HG03135 (cell line): ENCODE measurements at regions not wholly inside any gene's neighbourhood (a gene's known extent, or its start where the extent isn't known, plus 50 kb on each side); places are given as distances from the start of the nearest gene placed in this dataset.

Source experiments
- ATAC-seq: cut with Tn5 transposase; IDR thresholded peaks from one replicate; pipeline ENCODE4 v1.9.1; 2021; ENCODE audit warnings: mild to moderate bottlenecking, moderate library complexity; ENCODE audit not compliant: unreplicated experiment

DNA sequence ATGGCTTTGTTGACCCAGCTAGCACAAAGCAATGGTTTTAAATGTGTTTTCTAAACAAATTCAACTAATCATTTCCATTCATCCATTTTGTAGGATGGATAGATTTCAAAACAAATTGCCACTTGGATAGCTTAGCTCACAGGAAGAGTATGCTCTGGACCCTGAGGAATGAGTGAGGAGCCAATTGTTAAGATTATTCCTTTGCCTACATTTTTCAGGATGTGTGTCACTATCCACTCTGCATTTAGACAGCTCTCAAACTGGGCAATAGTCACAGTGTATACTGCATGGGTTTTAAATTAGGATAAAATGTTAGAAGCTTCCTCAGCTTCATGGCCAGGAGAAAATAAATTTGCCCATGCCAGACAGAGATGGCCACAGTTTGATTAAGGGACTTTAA, 605.6 kb upstream of the TEX47 start:
- ATAC-seq = no peak

DNA sequence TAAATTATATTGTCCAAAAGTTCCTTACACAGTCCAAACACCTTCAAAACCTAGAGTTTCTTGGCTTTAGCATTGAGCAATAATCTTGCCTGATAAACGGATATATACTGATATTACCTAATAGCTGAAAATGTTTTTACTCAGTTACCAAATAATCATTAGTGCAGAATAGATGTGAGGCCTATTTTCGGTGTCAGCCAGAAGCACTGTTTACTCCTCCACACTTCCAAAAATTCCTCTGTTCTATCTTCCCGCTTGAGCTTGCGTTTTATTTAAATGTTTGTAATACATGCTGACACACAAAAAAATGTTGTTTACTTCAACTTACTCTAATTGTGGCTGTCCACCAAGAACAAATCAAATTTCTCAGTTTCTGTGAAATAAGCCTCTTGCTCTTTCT, 606.2 kb upstream of the TEX47 start:
- ATAC-seq = no peak

DNA sequence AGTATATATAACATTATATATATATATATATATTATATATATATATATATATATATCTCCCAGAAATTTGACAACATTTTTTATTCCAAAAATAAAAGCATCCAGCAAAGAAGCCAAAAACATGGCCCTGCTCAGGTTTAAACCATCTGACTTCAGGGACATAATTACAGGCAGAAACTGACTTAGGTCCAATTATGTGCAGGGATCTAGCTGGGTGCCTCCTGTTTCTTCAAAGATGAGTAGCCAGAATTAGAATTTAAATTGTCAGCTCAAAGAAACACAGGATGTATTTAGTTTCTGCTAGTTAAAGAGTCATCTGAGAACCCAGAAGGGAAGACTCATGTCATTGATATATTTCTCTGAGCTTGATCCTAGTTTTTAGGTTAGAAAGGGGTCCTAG, 656.4 kb upstream of the TEX47 start:
- no peak for ATAC-seq

GRCh38 chr7:89456556-89456955, 661.0 kb upstream of the TEX47 start:
- ATAC-seq = no peak

GRCh38 chr7:89458114-89458513, 662.6 kb upstream of the TEX47 start:
- ATAC-seq = no peak

- ATAC-seq = no peak
Measured at GRCh38 chr7:89474456-89474855, 678.9 kb upstream of the TEX47 start.

DNA sequence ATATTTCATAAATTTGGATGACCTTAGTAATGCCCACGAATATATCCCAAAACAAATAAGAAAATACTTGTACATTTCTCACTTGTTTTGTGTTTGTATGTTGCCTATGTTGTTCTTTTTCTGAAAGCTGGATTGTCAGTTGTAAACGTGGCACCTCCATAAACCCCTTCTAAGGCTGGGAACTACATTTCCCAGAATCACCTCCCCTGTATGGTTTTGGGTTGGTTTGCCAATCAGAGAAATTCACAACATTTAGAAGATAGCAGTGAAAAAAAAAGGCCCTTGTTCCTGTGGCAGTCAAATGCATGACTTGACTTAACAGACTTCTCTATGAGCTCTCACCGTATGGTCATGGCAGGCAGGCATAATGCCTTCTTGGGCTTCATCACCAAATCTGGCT, 676.3 kb upstream of the STEAP1 start:
- ATAC-seq = no peak

DNA sequence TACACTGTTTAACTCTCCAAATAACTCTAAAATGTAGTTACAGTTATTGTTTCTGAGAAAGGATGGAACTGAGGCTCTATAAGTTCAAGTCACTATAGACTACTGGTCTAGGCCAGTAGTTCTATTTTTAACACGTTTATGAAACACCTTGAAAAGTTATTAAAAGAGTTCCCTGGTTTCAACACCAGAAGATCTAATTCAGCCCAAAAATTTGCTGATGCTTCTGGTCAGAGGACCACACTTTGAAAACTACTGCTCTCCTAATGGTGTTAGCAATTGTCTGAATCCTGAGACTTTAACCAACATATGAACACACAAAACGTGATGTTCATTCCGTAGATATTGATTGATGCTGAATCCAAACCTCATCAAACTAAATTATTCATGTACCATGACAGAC, 658.6 kb upstream of the STEAP1 start:
- ATAC-seq = no peak

DNA sequence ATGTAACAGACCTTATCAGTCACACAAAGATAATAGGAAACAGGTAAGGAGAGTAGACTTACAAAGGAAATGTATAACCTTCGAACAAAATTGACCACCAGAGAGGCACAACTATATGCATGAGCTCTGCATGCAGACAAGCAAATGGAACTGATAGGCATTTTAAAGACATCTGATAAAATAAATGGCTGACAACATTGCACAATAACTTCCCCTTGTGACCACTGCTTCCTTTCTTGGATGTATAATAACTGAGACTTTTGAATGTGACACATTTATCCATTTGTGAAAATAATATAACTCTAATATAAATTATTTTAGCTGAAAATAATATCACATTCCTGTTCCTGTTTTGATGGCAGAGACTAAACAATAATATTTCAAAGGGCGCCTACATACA, 654.2 kb upstream of the STEAP1 start:
- ATAC-seq = no peak

- no peak for ATAC-seq
Measured at GRCh38 chr7:89503281-89503680, 651.0 kb upstream of the STEAP1 start.

DNA sequence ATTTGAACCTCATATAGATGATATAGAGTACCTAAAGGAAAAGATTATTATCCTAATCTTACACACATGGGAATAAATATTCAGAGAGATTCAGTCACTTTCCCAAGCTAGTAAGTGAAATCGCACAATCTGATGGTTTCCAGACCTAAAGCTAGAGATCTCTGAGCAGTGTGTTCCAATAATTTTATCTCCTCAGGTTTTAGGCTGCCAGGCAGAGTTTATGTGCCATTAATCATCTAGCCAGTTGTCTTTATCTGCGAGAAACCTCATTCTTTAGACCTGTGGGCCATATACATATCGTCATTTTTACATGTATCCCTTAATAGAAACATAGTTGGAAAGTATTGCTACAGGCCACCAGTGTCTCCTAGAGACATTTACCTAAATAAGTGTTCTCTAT, 647.2 kb upstream of the STEAP1 start:
- ATAC-seq = no peak

- no peak for ATAC-seq
Measured at GRCh38 chr7:89511900-89512299, 642.4 kb upstream of the STEAP1 start.

DNA sequence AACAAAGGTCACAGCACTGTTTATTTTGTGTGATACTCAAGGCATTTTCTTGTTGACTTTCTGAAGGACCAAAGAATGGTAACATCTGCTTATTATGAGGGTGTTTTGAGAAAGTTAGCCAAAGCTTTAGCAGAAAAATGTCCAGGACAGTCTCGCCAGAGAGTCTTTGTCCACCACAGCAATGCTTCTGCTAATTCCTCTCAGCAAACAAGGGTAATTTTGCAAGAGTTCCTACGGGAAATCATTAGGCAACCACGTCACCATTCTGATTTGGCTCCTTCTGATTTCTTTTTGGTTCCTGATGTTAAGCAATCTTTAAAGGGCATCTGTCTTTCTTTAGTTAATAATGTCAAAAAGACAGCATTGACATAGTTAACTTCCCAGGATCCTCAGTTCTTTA, 639.3 kb upstream of the STEAP1 start:
- no peak for ATAC-seq

DNA sequence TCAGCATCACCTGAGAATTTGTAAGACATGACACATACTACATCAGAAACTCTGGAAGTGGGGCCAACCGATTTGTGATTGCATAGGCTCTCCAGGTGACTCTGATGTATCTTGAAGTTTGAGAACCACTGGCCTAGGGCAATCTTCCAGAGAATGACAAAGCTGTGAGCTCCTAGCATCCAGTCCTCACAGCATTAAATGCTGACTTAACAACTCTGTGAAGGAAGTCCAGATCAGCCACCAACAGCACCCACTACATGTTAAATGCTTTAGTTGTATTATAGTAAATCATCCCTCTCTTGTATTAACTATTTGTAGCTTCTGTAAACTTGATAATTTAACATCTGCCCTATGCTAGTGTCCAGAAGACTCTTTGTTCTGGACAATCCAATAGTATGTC, 636.5 kb upstream of the STEAP1 start:
- ATAC-seq = no peak

DNA sequence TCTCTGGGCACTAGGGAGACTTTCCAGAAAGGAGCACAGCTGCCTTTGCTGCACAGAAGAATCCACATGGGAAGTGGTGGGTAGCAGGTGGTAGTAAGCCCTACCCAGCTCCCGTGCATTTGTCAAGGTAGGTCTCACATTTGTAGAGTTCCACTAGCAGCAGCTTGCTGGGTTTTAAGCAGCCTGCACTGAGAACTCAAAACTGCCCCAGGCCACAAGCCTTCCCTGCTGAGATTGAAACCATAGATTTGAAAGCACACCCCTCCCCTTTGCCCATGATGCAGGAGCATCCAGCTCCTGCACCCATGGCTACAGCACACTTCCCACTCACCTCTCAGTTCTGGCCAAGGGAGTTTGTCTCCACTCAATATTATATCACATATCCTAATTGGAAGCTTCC, 604.5 kb upstream of the STEAP1 start:
- no peak for ATAC-seq

DNA sequence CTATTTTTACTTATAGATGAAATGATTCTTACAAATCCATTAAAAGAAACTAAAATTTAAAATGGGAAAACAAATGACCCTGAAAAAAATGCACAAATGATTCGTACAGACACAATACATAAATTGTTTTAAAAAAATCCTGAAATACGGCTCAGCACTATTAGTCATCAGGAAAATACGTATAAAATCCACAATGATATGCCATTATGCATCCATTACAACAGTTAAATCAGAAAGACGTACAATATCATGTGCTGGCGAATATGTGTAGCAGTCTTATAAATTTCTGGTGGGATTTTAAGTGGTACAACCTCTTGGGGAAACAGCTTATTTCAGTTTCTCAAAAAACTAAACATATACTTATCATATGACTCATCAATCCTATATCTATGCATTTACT, 600.1 kb upstream of the STEAP1 start:
- ATAC-seq = no peak

DNA sequence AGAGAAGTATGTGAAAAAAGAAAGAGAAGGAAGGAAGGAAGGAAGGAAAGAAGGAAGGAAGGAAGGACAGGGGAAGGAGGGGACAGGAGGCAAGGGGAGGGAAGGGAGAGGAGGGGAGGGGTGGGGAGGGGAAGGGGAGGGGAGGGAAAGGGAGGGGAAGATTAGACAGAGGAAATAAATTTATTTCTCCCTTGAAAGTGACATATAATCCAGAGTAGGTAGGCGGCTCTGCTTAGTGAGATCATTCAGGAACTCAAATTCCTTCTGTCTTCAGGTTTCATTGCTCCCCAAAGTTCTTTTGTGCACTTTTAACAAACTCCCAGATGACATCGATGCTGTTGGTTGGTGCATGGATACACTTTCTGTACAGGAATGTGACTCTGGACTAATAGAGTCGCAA, 594.7 kb upstream of the STEAP1 start:
- ATAC-seq = no peak

GRCh38 chr7:89563597-89563996, 590.7 kb upstream of the STEAP1 start:
- ATAC-seq = no peak

GRCh38 chr7:89584896-89585295, 569.4 kb upstream of the STEAP1 start:
- no peak for ATAC-seq

DNA sequence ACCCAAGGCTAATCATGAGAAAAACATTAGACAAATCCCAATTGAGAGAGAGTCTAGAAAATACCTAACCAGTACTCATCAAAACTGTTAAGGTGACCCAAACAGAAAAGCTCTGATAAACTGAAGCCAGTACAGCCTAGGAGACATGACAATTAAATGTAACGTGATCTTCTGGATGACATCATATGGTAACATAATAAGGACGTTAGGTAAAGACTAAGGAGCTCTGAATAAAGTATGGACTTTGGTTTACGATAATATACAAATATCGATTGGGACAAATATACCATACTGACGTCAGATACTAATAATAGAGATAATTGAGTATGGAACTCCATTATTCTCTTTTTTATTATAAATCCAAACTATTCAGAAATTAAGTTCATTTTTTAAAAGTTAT, 561.1 kb upstream of the STEAP1 start:
- no peak for ATAC-seq

DNA sequence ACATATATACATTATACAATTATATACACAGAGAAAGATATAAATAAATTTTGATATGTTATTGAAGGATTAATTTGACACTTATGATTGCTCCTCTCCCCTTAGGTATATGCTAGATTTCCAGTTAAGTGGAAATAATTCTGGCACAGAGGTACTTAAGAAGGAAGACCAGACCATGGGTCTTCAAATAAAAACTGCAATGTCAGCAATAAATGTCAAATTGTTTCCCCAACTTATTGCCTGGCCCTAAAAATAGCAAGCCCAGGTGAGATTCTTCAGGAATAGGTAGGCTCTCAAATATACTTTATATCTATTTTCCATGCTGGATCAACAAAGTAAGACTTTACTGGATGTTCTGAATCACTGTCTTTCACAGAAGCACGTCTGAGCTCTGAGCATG, 551.3 kb upstream of the STEAP1 start:
- no peak for ATAC-seq

DNA sequence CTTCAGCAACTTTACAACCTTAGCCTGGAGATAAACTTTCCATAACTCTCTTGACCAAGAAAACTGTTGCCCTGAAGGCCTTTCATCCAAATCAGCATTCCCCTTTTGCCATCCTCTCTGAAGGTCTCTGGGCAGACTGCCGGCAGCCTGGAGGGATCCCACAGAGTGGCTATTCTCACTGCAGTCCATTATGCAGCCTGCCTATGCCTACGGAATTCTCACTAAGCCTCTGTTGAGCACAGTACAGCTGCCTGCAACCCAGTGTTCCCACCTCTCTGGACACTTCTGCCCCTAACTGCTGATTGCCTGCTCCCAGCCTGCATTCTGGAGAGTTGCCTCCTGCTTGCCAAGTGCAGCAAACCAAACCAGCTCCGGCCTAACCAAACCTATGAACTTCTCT, 548.9 kb upstream of the STEAP1 start:
- no peak for ATAC-seq

- ATAC-seq = no peak
Measured at GRCh38 chr7:89606511-89606910, 547.8 kb upstream of the STEAP1 start.

- no peak for ATAC-seq
Measured at GRCh38 chr7:89607792-89608191, 546.5 kb upstream of the STEAP1 start.
